Cardiac fibroblast (primary cell): ENCODE measurements at regions not wholly inside any gene's neighbourhood (a gene's known extent, or its start where the extent isn't known, plus 50 kb on each side); places are given as distances from the start of the nearest gene placed in this dataset.

Source experiments
- DNase-seq, 2 donors: peaks; one replicate each; pipeline versions ENCODE4 v3.0.0 to v3.0.0-alpha.2; 2010; ENCODE audit warnings: low read depth in 2 of 2
- H3K4me3 ChIP-seq, 2 donors: replicated peaks in 1 of 2; 1 replicate in 1 of 2; 2 replicates in 1 of 2; pipeline ENCODE4 v1.5.1; 2011; ENCODE audit warnings: low read depth in 2 of 2, low read length in 2 of 2, mild to moderate bottlenecking in 2 of 2, moderate library complexity in 1 of 2
- TF ChIP-seq, protein P1 (sequence below): IDR thresholded peaks from one replicate; pipeline ENCODE4 v1.5.1; 2011; ENCODE audit warnings: low read depth, mild to moderate bottlenecking, low read length, inconsistent platforms

GRCh38 chr5:113935453-113935852, 422.0 kb downstream of the YTHDC2 start:
- H3K4me3 ChIP-seq = no peak overlapping the region
- DNase-seq = no peak
- TF ChIP-seq, protein P1, sequence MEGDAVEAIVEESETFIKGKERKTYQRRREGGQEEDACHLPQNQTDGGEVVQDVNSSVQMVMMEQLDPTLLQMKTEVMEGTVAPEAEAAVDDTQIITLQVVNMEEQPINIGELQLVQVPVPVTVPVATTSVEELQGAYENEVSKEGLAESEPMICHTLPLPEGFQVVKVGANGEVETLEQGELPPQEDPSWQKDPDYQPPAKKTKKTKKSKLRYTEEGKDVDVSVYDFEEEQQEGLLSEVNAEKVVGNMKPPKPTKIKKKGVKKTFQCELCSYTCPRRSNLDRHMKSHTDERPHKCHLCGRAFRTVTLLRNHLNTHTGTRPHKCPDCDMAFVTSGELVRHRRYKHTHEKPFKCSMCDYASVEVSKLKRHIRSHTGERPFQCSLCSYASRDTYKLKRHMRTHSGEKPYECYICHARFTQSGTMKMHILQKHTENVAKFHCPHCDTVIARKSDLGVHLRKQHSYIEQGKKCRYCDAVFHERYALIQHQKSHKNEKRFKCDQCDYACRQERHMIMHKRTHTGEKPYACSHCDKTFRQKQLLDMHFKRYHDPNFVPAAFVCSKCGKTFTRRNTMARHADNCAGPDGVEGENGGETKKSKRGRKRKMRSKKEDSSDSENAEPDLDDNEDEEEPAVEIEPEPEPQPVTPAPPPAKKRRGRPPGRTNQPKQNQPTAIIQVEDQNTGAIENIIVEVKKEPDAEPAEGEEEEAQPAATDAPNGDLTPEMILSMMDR = no peak

- TF ChIP-seq, protein P1 = no peak
- no peak overlapping the region for H3K4me3 ChIP-seq
- no peak for DNase-seq
These were observed 423.8 kb downstream of the YTHDC2 start for GRCh38 chr5:113937301-113937700.

DNA sequence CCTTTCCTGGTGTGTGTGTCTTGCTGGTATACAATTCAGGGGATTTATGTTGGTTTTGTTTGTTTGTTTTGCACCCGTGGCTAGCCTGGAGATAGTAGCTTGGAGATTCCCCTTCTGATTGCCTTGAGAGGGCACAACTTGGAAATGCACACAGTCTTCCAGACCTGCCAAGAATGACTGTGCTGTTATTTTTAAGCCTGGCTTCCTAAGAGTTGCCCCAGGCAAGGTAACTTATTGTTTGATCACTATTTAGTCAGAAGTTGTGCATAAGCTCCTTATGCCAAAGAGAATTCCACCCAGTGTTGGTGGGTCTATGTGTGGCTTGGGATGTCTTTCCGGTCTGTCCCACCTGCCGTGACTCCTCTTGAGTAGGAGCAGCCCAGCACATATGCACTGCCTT, 421.9 kb upstream of the KCNN2 start:
- no peak overlapping the region for H3K4me3 ChIP-seq
- no peak for DNase-seq
- TF ChIP-seq, protein P1 = no peak

- no peak for DNase-seq
- no peak overlapping the region for H3K4me3 ChIP-seq
- TF ChIP-seq, protein P1 = no peak
These were observed 411.7 kb upstream of the KCNN2 start for GRCh38 chr5:113950186-113950585.

DNA sequence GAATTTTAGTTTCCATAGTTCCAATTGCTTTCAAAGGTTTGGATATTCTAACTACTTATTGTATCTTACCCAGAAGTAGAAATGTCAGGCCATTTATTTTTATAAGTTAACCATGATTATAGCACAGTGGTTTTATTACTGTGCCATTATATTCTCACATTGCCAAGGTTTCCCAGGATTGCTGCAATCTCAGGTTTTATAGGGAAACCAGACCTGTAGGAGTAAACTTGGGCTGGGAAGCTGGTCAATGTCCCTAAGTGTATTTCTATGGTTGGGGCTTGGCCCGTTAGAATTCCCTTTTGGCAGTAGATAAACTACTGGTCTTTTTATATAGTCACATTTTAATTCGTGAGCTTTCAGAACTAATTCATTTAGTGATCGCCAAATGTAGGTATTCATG, 396.6 kb upstream of the KCNN2 start:
- DNase-seq = no peak
- TF ChIP-seq, protein P1 = no peak
- no peak overlapping the region for H3K4me3 ChIP-seq

DNA sequence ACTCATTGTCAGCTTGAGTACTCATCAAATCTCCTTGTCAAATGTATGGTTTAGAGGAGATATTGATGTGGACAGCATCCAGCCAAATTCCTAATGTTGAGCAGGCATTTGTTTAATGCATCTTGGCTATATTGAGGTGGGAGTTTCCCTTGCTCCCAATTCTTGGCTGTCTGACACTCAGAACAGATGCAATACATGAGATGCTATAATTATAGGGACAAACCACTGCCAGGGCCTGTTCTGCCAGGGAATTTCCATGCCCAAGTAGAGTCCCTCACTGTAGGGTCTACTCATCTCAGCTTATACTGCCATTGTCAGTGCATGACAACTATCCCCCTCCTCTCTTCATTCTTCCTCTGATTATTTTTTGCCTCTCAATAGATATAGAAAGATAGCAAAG, 392.0 kb upstream of the KCNN2 start:
- TF ChIP-seq, protein P1 = no peak
- no peak for DNase-seq
- no peak overlapping the region for H3K4me3 ChIP-seq

DNA sequence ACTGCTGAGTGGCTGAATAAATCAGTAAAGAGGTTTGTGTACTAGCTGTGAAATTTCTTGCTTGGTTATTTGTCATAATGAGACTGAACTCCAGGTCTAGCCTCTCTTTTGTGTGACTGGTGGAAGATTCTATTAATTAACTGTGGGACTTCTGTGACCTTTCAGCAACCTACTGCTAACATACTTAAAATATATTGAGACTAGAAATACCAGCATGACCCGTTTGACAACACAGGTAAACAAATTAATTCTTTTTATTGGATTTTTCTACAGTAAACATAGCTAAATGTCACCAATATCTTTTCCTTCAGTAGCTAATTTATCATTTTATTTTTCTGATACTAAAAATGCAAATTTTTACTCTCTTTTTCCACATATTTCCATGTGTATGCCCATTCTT, 390.4 kb upstream of the KCNN2 start:
- TF ChIP-seq, protein P1 = no peak
- H3K4me3 ChIP-seq = no peak overlapping the region
- DNase-seq = no peak
